ENCODE measurements at regions not wholly inside any gene's neighbourhood (a gene's known extent, or its start where the extent isn't known, plus 50 kb on each side); places are given as distances from the start of the nearest gene placed in this dataset.

DNA sequence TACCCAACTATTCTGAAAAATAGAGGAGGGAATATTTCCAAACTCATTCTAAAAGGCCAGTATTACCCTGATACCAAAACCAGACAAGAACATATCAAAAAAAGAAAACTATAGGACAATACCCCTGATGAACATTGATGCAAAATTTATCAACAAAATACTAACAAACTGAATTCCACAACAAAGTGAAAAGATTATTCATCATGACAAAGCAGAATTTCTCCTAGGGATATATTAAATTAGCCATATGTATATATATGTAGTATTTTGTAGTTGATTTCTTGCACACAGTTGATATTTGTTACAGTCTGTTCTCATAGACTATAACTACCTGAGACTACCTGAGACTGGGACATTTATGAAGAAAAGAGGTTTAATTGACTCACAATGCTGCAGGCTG is 495.0 kb upstream of the SPRY2 start:
- BruUV-seq (replicated peaks), result no TSS peak
- no peak for DNase-seq (ENCODE audit: low spot score)
- no peak overlapping the region for H2AFZ ChIP-seq (ENCODE audit: low read length)
- no peaks in the 10 kb centered on the region for H3K36me3 ChIP-seq (ENCODE audit: insufficient read depth, low read length)
- no peaks in the 10 kb centered on the region for H3K9me2 ChIP-seq (ENCODE audit: insufficient read depth, low read length)
- TF ChIP-seq EZH2phosphoT487 (IDR thresholded peaks at IDR 0.05; ENCODE audit: borderline replicate concordance, low read depth, low read length), result no peak
- TF ChIP-seq, protein P1, sequence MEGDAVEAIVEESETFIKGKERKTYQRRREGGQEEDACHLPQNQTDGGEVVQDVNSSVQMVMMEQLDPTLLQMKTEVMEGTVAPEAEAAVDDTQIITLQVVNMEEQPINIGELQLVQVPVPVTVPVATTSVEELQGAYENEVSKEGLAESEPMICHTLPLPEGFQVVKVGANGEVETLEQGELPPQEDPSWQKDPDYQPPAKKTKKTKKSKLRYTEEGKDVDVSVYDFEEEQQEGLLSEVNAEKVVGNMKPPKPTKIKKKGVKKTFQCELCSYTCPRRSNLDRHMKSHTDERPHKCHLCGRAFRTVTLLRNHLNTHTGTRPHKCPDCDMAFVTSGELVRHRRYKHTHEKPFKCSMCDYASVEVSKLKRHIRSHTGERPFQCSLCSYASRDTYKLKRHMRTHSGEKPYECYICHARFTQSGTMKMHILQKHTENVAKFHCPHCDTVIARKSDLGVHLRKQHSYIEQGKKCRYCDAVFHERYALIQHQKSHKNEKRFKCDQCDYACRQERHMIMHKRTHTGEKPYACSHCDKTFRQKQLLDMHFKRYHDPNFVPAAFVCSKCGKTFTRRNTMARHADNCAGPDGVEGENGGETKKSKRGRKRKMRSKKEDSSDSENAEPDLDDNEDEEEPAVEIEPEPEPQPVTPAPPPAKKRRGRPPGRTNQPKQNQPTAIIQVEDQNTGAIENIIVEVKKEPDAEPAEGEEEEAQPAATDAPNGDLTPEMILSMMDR (conservative IDR thresholded peaks at IDR 0.05; ENCODE audit: low read length), result no peak
- no peaks in the 10 kb centered on the region for H3K9me3 ChIP-seq (ENCODE audit: low read length)
- no peaks in the 10 kb centered on the region for H3K79me2 ChIP-seq (ENCODE audit: insufficient read depth, low read depth, low read length)
- ChIA-PET CTCF (ENCODE audit: unreplicated experiment) (no interaction called here), POLR2A (no interaction called here)
- H3K4me3 ChIP-seq (ENCODE audit: low read depth, low read length, poor library complexity, severe bottlenecking), result no peak overlapping the region
- no peak overlapping the region for H3K27ac ChIP-seq (ENCODE audit: low read depth, low read length, poor library complexity, severe bottlenecking)
- no peaks in the 10 kb centered on the region for H3K4me1 ChIP-seq (ENCODE audit: insufficient read depth, low read length, poor library complexity, severe bottlenecking)
- H3K4me2 ChIP-seq (ENCODE audit: low read length), result no peak overlapping the region
- H4K20me1 ChIP-seq (ENCODE audit: insufficient read depth, low read length), result no peaks in the 10 kb centered on the region
- intact Hi-C loops (cut with micrococcal nuclease; ENCODE audit: unreplicated experiment), result no loop called here

DNA sequence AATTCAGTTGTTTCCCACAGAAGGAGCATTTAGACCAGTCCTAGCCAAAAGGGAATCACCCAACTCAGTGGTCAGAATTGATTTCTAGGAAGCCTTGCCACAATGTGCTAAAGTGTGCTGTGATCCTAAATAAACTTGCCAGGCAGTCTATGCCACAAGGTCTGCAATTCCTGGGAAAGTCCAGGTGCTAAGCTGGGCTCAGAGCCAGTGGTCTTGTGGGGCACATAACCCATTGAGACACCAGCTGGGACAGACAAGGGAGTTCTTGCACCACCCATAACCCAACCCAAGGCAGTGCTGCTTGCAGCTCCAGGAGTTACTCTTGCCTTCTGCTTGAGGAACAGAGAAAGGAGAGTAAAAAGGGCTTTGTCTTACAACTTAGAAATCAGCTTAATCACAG is 489.5 kb upstream of the SPRY2 start:
- intact Hi-C loops (cut with micrococcal nuclease; ENCODE audit: unreplicated experiment), result no loop called here

DNA sequence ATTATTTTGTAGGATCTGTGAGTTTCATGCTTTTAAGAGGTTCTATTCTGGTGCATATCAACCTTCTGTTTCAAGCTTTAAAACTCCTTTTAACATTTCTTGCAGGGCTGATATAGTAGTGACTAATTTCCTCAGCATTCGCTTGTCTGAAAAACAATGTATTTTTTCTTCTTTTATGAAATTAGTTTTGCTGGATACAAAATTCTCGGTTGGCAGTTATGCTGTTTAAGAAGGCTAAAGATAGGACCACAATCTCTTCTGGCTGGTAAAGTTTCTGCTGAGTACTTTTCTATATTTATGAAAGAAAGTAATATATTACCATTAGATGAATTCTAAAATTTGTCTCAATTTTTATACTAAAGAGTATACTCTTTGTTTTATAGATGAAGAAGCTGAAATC is 487.8 kb upstream of the SPRY2 start:
- Histone ChIP-seq H3K4me1 (ENCODE audit: insufficient read depth, low read length, poor library complexity, severe bottlenecking) (no peaks in the 10 kb centered on the region), H3K4me3 (ENCODE audit: low read depth, low read length, poor library complexity, severe bottlenecking) (no peak overlapping the region), H2AFZ (ENCODE audit: low read length) (no peak overlapping the region), H3K9me3 (ENCODE audit: low read length) (peaks cover 10% of the 10 kb centered on the region; the same call in 1 of the 2 replicates), H4K20me1 (ENCODE audit: insufficient read depth, low read length) (no peaks in the 10 kb centered on the region), H3K9me2 (ENCODE audit: insufficient read depth, low read length) (no peaks in the 10 kb centered on the region), H3K27ac (ENCODE audit: low read depth, low read length, poor library complexity, severe bottlenecking) (no peak overlapping the region), H3K4me2 (ENCODE audit: low read length) (no peak overlapping the region), H3K36me3 (ENCODE audit: insufficient read depth, low read length) (no peaks in the 10 kb centered on the region), H3K79me2 (ENCODE audit: insufficient read depth, low read depth, low read length) (no peaks in the 10 kb centered on the region)
- ChIA-PET CTCF (ENCODE audit: unreplicated experiment) (no interaction called here), POLR2A (no interaction called here)
- TF ChIP-seq EZH2phosphoT487 (IDR thresholded peaks at IDR 0.05; ENCODE audit: borderline replicate concordance, low read depth, low read length), result no peak
- TF ChIP-seq, protein P1 (conservative IDR thresholded peaks at IDR 0.05; ENCODE audit: low read length), result no peak
- intact Hi-C loops (cut with micrococcal nuclease; ENCODE audit: unreplicated experiment), result no loop called here
- no TSS peak for BruUV-seq (replicated peaks)
- DNase-seq (ENCODE audit: low spot score), result no peak

More for the DNA sequence above, 489.5 kb upstream of the SPRY2 start:
- POLR2A ChIA-PET, result no interaction called here
- Histone ChIP-seq H3K9me2 (ENCODE audit: insufficient read depth, low read length) (no peaks in the 10 kb centered on the region), H3K4me3 (ENCODE audit: low read depth, low read length, poor library complexity, severe bottlenecking) (no peak overlapping the region), H3K4me2 (ENCODE audit: low read length) (no peak overlapping the region), H3K36me3 (ENCODE audit: insufficient read depth, low read length) (no peaks in the 10 kb centered on the region), H3K9me3 (ENCODE audit: low read length) (peaks cover 10% of the 10 kb centered on the region; the same call in 1 of the 2 replicates), H2AFZ (ENCODE audit: low read length) (no peak overlapping the region), H4K20me1 (ENCODE audit: insufficient read depth, low read length) (no peaks in the 10 kb centered on the region), H3K4me1 (ENCODE audit: insufficient read depth, low read length, poor library complexity, severe bottlenecking) (no peaks in the 10 kb centered on the region), H3K79me2 (ENCODE audit: insufficient read depth, low read depth, low read length) (no peaks in the 10 kb centered on the region), H3K27ac (ENCODE audit: low read depth, low read length, poor library complexity, severe bottlenecking) (no peak overlapping the region)
- CTCF ChIA-PET (ENCODE audit: unreplicated experiment), result no interaction called here
- TF ChIP-seq EZH2phosphoT487 (IDR thresholded peaks at IDR 0.05; ENCODE audit: borderline replicate concordance, low read depth, low read length), result no peak
- TF ChIP-seq, protein P1 (conservative IDR thresholded peaks at IDR 0.05; ENCODE audit: low read length), result no peak
- no TSS peak for BruUV-seq (replicated peaks)
- no peak for DNase-seq (ENCODE audit: low spot score)
